Hepatocyte (in vitro differentiated cells): ENCODE measurements at regions not wholly inside any gene's neighbourhood (a gene's known extent, or its start where the extent isn't known, plus 50 kb on each side); places are given as distances from the start of the nearest gene placed in this dataset.
A peak's percentile ranks its signal among the peaks of the same experiment; 100 is the strongest.

Experiments
- DNase-seq: peaks from one replicate; pipeline ENCODE4 v3.0.0-alpha.2; 2016; ENCODE audit warnings: low spot score
- H2AFZ ChIP-seq: fragments of 200-600 bp; sonication (generic); 2 replicates; pipeline ENCODE4 v1.6.0; 2016; ENCODE audit warnings: antibody characterized with exemption, mild to moderate bottlenecking
- H3K27ac ChIP-seq: fragments of 200-600 bp; sonication (generic); 2 replicates; pipeline ENCODE4 v1.5.1; 2016; ENCODE audit warnings: mild to moderate bottlenecking
- H3K27me3 ChIP-seq: fragments of 200-600 bp; sonication (generic); 2 replicates; pipeline ENCODE4 v1.6.1; 2016
- H3K36me3 ChIP-seq: fragments of 200-600 bp; sonication (generic); replicated peaks from 2 replicates; pipeline ENCODE4 v1.5.1; 2016; ENCODE audit warnings: low read depth; ENCODE audit not compliant: insufficient read depth
- H3K4me1 ChIP-seq: fragments of 200-600 bp; sonication (generic); 2 replicates; pipeline ENCODE4 v1.5.1; 2016; ENCODE audit warnings: mild to moderate bottlenecking, moderate library complexity; ENCODE audit not compliant: insufficient read depth
- H3K4me2 ChIP-seq: fragments of 200-600 bp; sonication (generic); 2 replicates; pipeline ENCODE4 v1.6.0; 2016
- H3K4me3 ChIP-seq: fragments of 200-600 bp; sonication (generic); 2 replicates; pipeline ENCODE4 v1.5.1; 2016; ENCODE audit warnings: mild to moderate bottlenecking
- H3K79me2 ChIP-seq: fragments of 200-600 bp; sonication (generic); 2 replicates; pipeline ENCODE4 v1.6.0; 2017; ENCODE audit warnings: mild to moderate bottlenecking
- H3K9me2 ChIP-seq: fragments of 200-600 bp; sonication (generic); replicated peaks from 2 replicates; pipeline ENCODE4 v1.6.0; 2017; ENCODE audit warnings: mild to moderate bottlenecking; ENCODE audit not compliant: insufficient read depth
- H3K9me3 ChIP-seq: fragments of 200-600 bp; sonication (generic); 2 replicates; pipeline ENCODE4 v1.5.1; 2016; ENCODE audit warnings: low read depth, mild to moderate bottlenecking
- H4K20me1 ChIP-seq: fragments of 200-600 bp; sonication (generic); 2 replicates; pipeline ENCODE4 v1.6.0; 2016; ENCODE audit warnings: mild to moderate bottlenecking; ENCODE audit not compliant: insufficient read depth, poor library complexity, severe bottlenecking
- CTCF ChIP-seq: fragments of 200-600 bp; sonication (generic); IDR thresholded peaks from 2 replicates; pipeline ENCODE4 v1.5.1; 2016; ENCODE audit warnings: antibody characterized with exemption, mild to moderate bottlenecking; ENCODE audit not compliant: poor library complexity
- EZH2 ChIP-seq: fragments of 200-600 bp; sonication (generic); IDR thresholded peaks from 2 replicates; pipeline ENCODE4 v1.6.1; 2016; ENCODE audit warnings: antibody characterized with exemption, mild to moderate bottlenecking, borderline replicate concordance
- EZH2phosphoT487 ChIP-seq: fragments of 200-600 bp; sonication (generic); IDR thresholded peaks from one replicate; pipeline ENCODE4 v1.6.1; 2018; ENCODE audit warnings: antibody characterized with exemption, mild to moderate bottlenecking, low read depth, moderate library complexity; ENCODE audit not compliant: unreplicated experiment, severe bottlenecking
- WGBS: methylation state at CpG from one replicate; pipeline ENCODE4 v1.1.6; 2016; ENCODE audit warnings: low lambda C conversion rate; ENCODE audit errors: missing lambda C conversion rate; 5-methylcytosine and 5-hydroxymethylcytosine counted together

DNA sequence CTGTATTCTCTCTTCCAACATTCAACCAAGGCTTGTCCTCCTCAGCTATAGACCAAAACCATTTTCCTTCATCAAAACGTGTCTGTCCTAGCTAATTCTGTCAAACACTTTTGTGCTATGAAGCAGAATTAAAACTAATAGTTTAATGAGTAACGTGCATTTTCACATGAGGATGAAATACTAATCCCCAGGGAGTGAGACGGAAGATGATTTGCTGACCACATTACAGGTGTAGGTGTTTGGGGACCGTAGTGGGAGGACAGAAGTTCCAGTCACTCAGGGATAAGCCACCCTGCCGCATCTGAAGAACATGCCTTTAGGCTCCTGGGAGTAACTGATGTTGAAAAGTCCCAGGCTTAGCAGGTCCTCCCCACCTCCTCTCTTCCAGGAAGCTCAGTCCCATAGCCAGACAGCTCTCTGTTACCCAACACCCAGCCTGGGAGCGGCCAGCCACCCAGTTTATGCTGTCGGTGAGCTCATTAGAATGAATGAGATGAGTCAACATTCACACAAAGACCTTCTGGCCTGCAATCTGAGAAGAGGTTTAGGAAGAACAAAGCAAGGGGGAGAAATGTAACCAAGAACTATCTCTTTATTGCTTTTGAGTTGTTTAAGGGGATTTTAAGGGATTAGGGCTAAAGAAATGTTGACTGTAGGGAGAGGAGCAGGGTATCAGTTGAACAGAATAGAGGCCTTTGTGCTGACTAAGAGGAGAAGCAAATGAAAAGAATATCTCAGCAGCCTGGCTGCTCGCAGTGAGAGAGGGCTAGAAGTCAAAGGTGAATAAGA is 122.5 kb downstream of the FOXI3 start:
- no peaks in the 10 kb centered on the region for H3K79me2 ChIP-seq
- DNase-seq: peak; percentile 87
- peak overlapping the region; percentile 0 for H3K27ac ChIP-seq
- TF ChIP-seq EZH2 (no peak), EZH2phosphoT487 (peak; percentile 98), CTCF (no peak)
- no peaks in the 10 kb centered on the region for H3K36me3 ChIP-seq
- no peaks in the 10 kb centered on the region for H4K20me1 ChIP-seq
- H3K27me3 ChIP-seq: no peaks in the 10 kb centered on the region
- no peaks in the 10 kb centered on the region for H3K9me3 ChIP-seq
- H3K4me2 ChIP-seq: no peak overlapping the region
- no peak overlapping the region for H2AFZ ChIP-seq
- H3K4me3 ChIP-seq: no peak overlapping the region
- H3K4me1 ChIP-seq: no peaks in the 10 kb centered on the region
- no peaks in the 10 kb centered on the region for H3K9me2 ChIP-seq
- 31% methylated on average over 8 of the region's 8 CpGs for WGBS

DNA sequence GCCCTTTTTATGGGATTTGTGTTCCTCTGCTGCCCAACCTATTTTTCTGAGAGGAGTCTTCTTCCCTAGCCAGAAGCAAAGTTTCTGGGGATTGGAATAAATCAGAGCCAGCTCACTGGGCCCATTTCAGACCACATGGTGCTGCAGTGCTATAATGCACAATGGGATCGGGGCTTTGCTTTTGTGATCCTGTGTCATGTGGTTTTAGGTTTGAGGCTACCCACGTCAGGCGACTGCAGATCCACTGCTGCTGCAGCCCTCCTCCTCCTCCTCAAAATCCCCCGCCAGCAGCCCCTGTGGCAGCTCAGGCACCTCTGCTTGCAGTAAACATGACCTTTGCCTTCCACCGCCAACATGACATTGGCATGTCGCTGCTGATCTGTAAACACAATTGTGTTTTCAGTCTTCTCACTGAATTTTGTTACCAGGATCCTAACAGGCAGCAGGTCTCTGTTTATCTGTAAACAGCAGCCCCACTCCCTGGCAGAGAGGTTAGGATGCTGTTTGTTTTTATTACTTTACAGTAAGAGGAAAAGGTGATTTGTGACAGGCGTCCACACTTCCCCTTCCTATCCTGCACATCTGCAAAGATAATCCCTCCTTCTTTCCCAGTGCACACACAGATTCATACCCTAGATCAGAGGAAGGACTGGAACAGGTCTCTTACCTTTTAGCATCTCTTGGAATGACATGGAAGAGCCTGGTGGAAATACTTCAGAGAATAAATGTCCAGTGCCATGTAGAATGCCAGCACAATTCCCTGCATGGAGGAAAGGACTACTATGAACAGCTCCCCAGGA is 130.8 kb downstream of the FOXI3 start:
- peak; percentile 8 for DNase-seq
- H3K4me2 ChIP-seq: no peak overlapping the region
- H3K4me3 ChIP-seq: no peak overlapping the region
- TF ChIP-seq EZH2 (no peak), EZH2phosphoT487 (no peak), CTCF (no peak)
- H3K27ac ChIP-seq: no peak overlapping the region
- 22% methylated on average over 7 of the region's 7 CpGs for WGBS
- no peaks in the 10 kb centered on the region for H3K27me3 ChIP-seq
- H4K20me1 ChIP-seq: no peaks in the 10 kb centered on the region
- no peaks in the 10 kb centered on the region for H3K9me3 ChIP-seq
- no peaks in the 10 kb centered on the region for H3K9me2 ChIP-seq
- H3K79me2 ChIP-seq: no peaks in the 10 kb centered on the region
- no peaks in the 10 kb centered on the region for H3K4me1 ChIP-seq
- H3K36me3 ChIP-seq: no peaks in the 10 kb centered on the region
- H2AFZ ChIP-seq: no peak overlapping the region

GRCh38 chr2:88320076-88320773 is 132.3 kb downstream of the FOXI3 start:
- Histone ChIP-seq H3K4me3 (no peak overlapping the region), H2AFZ (no peak overlapping the region), H3K36me3 (no peaks in the 10 kb centered on the region), H4K20me1 (no peaks in the 10 kb centered on the region), H3K27ac (no peak overlapping the region), H3K4me1 (no peaks in the 10 kb centered on the region), H3K27me3 (no peaks in the 10 kb centered on the region), H3K4me2 (no peak overlapping the region), H3K9me3 (no peaks in the 10 kb centered on the region), H3K79me2 (no peaks in the 10 kb centered on the region), H3K9me2 (no peaks in the 10 kb centered on the region)
- WGBS: 68% methylated on average over 2 of the region's 2 CpGs
- DNase-seq: no peak
- no peak for TF ChIP-seq EZH2
- TF ChIP-seq CTCF: no peak
- TF ChIP-seq EZH2phosphoT487: no peak
